HEK293 (cell line): ENCODE measurements at regions not wholly inside any gene's neighbourhood (a gene's known extent, or its start where the extent isn't known, plus 50 kb on each side); places are given as distances from the start of the nearest gene placed in this dataset.

Experiments
- CTCF ChIA-PET: fragments of 350-600 bp; formaldehyde crosslinking; extraction: SDS; loops from one replicate; lab custom pipeline; 2021; ENCODE audit warnings: antibody characterized with exemption; lab: Yijun Ruan, JAX
- POLR2A ChIA-PET: fragments of 300-600 bp; formaldehyde crosslinking; extraction: SDS; loops from one replicate; lab custom pipeline; 2020; ENCODE audit warnings: antibody characterized with exemption, inconsistent platforms; lab: Yijun Ruan, JAX
- H3K27ac ChIP-seq: fragments of 200-500 bp; sonication (Bioruptor generic); 2 replicates; pipeline ENCODE4 v1.5.1; 2014; ENCODE audit warnings: low read depth, low read length, control low read depth, inconsistent platforms; ENCODE audit errors: extremely low read depth
- H3K36me3 ChIP-seq, 2 experiments: fragments of 200-500 bp in 1 of 2; sonication (Bioruptor generic) in 1 of 2; 1 replicate in 1 of 2; 2 replicates in 1 of 2; pipeline ENCODE4 v1.5.1; 2014 to 2017; ENCODE audit warnings: inconsistent platforms in 2 of 2, low read length in 2 of 2; ENCODE audit not compliant: control insufficient read depth in 2 of 2, insufficient read depth in 1 of 2
- H3K4me1 ChIP-seq: fragments of 200-500 bp; sonication (Bioruptor generic); 2 replicates; pipeline ENCODE4 v1.5.1; 2014; ENCODE audit warnings: mild to moderate bottlenecking, low read length, inconsistent platforms; ENCODE audit not compliant: control insufficient read depth, insufficient read depth
- H3K4me3 ChIP-seq: 2 replicates; pipeline ENCODE4 v1.5.1; 2011; ENCODE audit warnings: low read depth, mild to moderate bottlenecking, control low read depth, low read length, moderate library complexity
- H3K9me3 ChIP-seq: fragments of 200-500 bp; sonication (Bioruptor generic); 2 replicates; pipeline ENCODE4 v1.5.1; 2014; ENCODE audit warnings: low read depth, low read length, inconsistent platforms; ENCODE audit not compliant: control insufficient read depth, insufficient read depth
- PRDM10 ChIP-seq: fragments of 450-650 bp; formaldehyde crosslinking; IDR thresholded peaks from 2 replicates; pipeline ENCODE4 v1.5.1; 2016; ENCODE audit warnings: missing biosample characterization, missing genetic modification characterization
- PRDM4 ChIP-seq: fragments of 450-650 bp; formaldehyde crosslinking; IDR thresholded peaks from 2 replicates; pipeline ENCODE4 v1.5.1; 2017; ENCODE audit warnings: missing biosample characterization, missing genetic modification characterization
- ZBTB44 ChIP-seq: fragments of 450-650 bp; IDR thresholded peaks from 2 replicates; pipeline ENCODE4 v1.5.1; 2018; ENCODE audit warnings: missing biosample characterization, mild to moderate bottlenecking, missing genetic modification characterization
- ZNF146 ChIP-seq: fragments of 450-650 bp; formaldehyde crosslinking; IDR thresholded peaks from 2 replicates; pipeline ENCODE4 v1.5.1; 2016; ENCODE audit warnings: missing biosample characterization, missing genetic modification characterization
- ZNF148 ChIP-seq: fragments of 450-650 bp; formaldehyde crosslinking; IDR thresholded peaks from 2 replicates; pipeline ENCODE4 v1.5.0; 2017; ENCODE audit warnings: missing biosample characterization, missing genetic modification characterization, borderline replicate concordance
- ZNF2 ChIP-seq: fragments of 450-650 bp; formaldehyde crosslinking; IDR thresholded peaks from 2 replicates; pipeline ENCODE4 v1.5.1; 2016; ENCODE audit warnings: missing biosample characterization, missing genetic modification characterization
- ZNF24 ChIP-seq: fragments of 450-650 bp; formaldehyde crosslinking; IDR thresholded peaks from 2 replicates; pipeline ENCODE4 v1.5.1; 2016; ENCODE audit warnings: missing biosample characterization, missing genetic modification characterization
- ZNF292 ChIP-seq: fragments of 450-650 bp; formaldehyde crosslinking; IDR thresholded peaks from 2 replicates; pipeline ENCODE4 v1.5.1; 2016; ENCODE audit warnings: low read depth, missing biosample characterization, missing genetic modification characterization, borderline replicate concordance
- ZNF335 ChIP-seq: fragments of 450-650 bp; formaldehyde crosslinking; conservative IDR thresholded peaks from 2 replicates; pipeline ENCODE4 v1.5.1; 2016; ENCODE audit warnings: missing biosample characterization, missing genetic modification characterization
- ZNF37A ChIP-seq: fragments of 450-650 bp; IDR thresholded peaks from 2 replicates; pipeline ENCODE4 v1.5.1; 2018; ENCODE audit warnings: missing biosample characterization, missing genetic modification characterization
- ZNF510 ChIP-seq: fragments of 450-650 bp; formaldehyde crosslinking; IDR thresholded peaks from 2 replicates; pipeline ENCODE4 v1.5.1; 2018; ENCODE audit warnings: mild to moderate bottlenecking, missing genetic modification characterization, missing biosample characterization; ENCODE audit not compliant: insufficient replicate concordance
- ZNF558 ChIP-seq: fragments of 450-650 bp; formaldehyde crosslinking; IDR thresholded peaks from 2 replicates; pipeline ENCODE4 v1.5.1; 2016; ENCODE audit warnings: missing biosample characterization, missing genetic modification characterization
- TF ChIP-seq, protein P1 (sequence below): fragments of 450-650 bp; formaldehyde crosslinking; IDR thresholded peaks from 2 replicates; pipeline ENCODE4 v1.5.1; 2016; ENCODE audit warnings: missing biosample characterization, missing genetic modification characterization, borderline replicate concordance

- POLR2A ChIA-PET = interaction anchor here (1.0 kb wide), 1 partner anchor 13 kb away, joined by 3 read pairs; no protein-coding TSS in a partner anchor
- H3K9me3 ChIP-seq = no peaks in the 10 kb centered on the region
- no peak overlapping the region for H3K27ac ChIP-seq
- H3K4me1 ChIP-seq = no peaks in the 10 kb centered on the region
- CTCF ChIA-PET = interaction anchor here (0.6 to 1.8 kb wide), 5 partner anchors 55 to 1121 kb away, joined by 3 to 6 read pairs (median 3); no protein-coding TSS in a partner anchor
- H3K4me3 ChIP-seq = no peak overlapping the region
- H3K36me3 ChIP-seq = no peaks in the 10 kb centered on the region
- TF ChIP-seq, protein P1, sequence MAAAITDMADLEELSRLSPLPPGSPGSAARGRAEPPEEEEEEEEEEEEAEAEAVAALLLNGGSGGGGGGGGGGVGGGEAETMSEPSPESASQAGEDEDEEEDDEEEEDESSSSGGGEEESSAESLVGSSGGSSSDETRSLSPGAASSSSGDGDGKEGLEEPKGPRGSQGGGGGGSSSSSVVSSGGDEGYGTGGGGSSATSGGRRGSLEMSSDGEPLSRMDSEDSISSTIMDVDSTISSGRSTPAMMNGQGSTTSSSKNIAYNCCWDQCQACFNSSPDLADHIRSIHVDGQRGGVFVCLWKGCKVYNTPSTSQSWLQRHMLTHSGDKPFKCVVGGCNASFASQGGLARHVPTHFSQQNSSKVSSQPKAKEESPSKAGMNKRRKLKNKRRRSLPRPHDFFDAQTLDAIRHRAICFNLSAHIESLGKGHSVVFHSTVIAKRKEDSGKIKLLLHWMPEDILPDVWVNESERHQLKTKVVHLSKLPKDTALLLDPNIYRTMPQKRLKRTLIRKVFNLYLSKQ = no peak
- TF ChIP-seq ZNF335 (tag by site-specific recombination) (no peak), ZBTB44 (tag by site-specific recombination) (no peak), ZNF2 (tag by site-specific recombination) (no peak), ZNF148 (tag by site-specific recombination) (no peak), ZNF292 (tag by site-specific recombination) (no peak), PRDM4 (tag by site-specific recombination) (no peak), ZNF510 (no peak), ZNF37A (tag by site-specific recombination) (no peak), PRDM10 (no peak), ZNF146 (tag by site-specific recombination) (no peak), ZNF24 (tag by site-specific recombination) (no peak), ZNF558 (tag by site-specific recombination) (no peak)
- TF ChIP-seq, all 188 proteins: peak for 0
These were observed 179.1 kb downstream of the RPS24 start for GRCh38 chr10:78212786-78213175.
